K562 (cell line): ENCODE measurements at regions not wholly inside any gene's neighbourhood (a gene's known extent, or its start where the extent isn't known, plus 50 kb on each side); places are given as distances from the start of the nearest gene placed in this dataset.

Experiments used
- ATAC-seq: fragments of 200-7000 bp; cut with Tn5 transposase; 3 replicates; pipeline ENCODE4 v1.9.1; 2020; ENCODE audit warnings: moderate library complexity
- BruUV-seq: library from RNA; stranded (reverse); fragments of 400-500 nt; replicated peaks from 2 replicates; lab custom pipeline; 2021; lab: Mats Ljungman, UMichigan
- CTCF ChIA-PET: fragments of 300-600 bp; formaldehyde crosslinking; extraction: SDS; loops from one replicate; lab custom pipeline; 2021; ENCODE audit warnings: low intra/inter-chr PET ratio; lab: Yijun Ruan, JAX
- POLR2A ChIA-PET: fragments of 300-600, 350-650 bp; sonication (Branson Sonifier 250); formaldehyde crosslinking; extraction: SDS; loops from one replicate; lab custom pipeline; 2021; ENCODE audit warnings: antibody characterized with exemption, inconsistent platforms; lab: Yijun Ruan, JAX
- DNase-seq, 4 experiments: peaks; one replicate each; pipeline versions ENCODE4 v3.0.0 to v3.0.0-alpha.2; 2011 to 2018; ENCODE audit warnings: low spot score in 3 of 4, mixed read lengths in 3 of 4; ENCODE audit errors: extremely low read depth in 1 of 4
- FAIRE-seq: peaks from 2 replicates; lab custom pipeline; 2011; peaks lifted over from hg19 to GRCh38; lab: Jason Lieb, UNC
- H2AFZ ChIP-seq: 2 replicates; pipeline ENCODE4 v1.6.0; 2011; ENCODE audit warnings: low read depth, low read length, control low read depth, inconsistent platforms
- H3K27ac ChIP-seq: fragments of 200-600 bp; 3 replicates; pipeline ENCODE4 v1.8.0; 2011; ENCODE audit warnings: low read depth, mild to moderate bottlenecking, control low read depth, inconsistent platforms, low read length, moderate library complexity, mixed read lengths; ENCODE audit errors: extremely low read depth
- H3K27me3 ChIP-seq, 2 experiments: fragments of 300-600 bp in 1 of 2; 2 replicates in 1 of 2; 3 replicates in 1 of 2; pipeline versions ENCODE4 v1.6.0 to v1.8.0; 2011; ENCODE audit warnings: inconsistent platforms in 2 of 2, low read length in 2 of 2, mild to moderate bottlenecking in 1 of 2, mixed read lengths in 1 of 2, moderate library complexity in 1 of 2; ENCODE audit not compliant: control insufficient read depth in 2 of 2, insufficient read depth in 2 of 2
- H3K36me3 ChIP-seq: fragments of 300-600 bp; 3 replicates; pipeline ENCODE4 v1.8.0; 2011; ENCODE audit warnings: mild to moderate bottlenecking, low read length, inconsistent platforms; ENCODE audit not compliant: control insufficient read depth, insufficient read depth
- H3K4me1 ChIP-seq, 2 experiments: fragments of 200-600 bp in 1 of 2; replicated peaks in 1 of 2; 2 replicates in 1 of 2; 3 replicates in 1 of 2; pipeline versions ENCODE4 v1.5.1 to v1.8.0; 2011; ENCODE audit warnings: inconsistent platforms in 2 of 2, low read length in 2 of 2, mild to moderate bottlenecking in 1 of 2, mixed read lengths in 1 of 2, moderate library complexity in 1 of 2; ENCODE audit not compliant: control insufficient read depth in 2 of 2, insufficient read depth in 2 of 2
- H3K4me2 ChIP-seq: 2 replicates; pipeline ENCODE4 v1.6.1; 2011; ENCODE audit warnings: low read length, control low read depth, inconsistent platforms, mixed read lengths; ENCODE audit not compliant: insufficient read depth
- H3K4me3 ChIP-seq: fragments of 200-600 bp; sonication (generic), shearing (Covaris generic); 2 replicates; pipeline ENCODE4 v1.5.1; 2016; ENCODE audit warnings: control low read depth, inconsistent platforms
- H3K79me2 ChIP-seq: fragments of 200-600 bp; 3 replicates; pipeline ENCODE4 v1.8.0; 2011; ENCODE audit warnings: low read length, inconsistent platforms; ENCODE audit not compliant: control insufficient read depth, insufficient read depth
- H3K9ac ChIP-seq, 2 experiments: 2 replicates each; pipeline versions ENCODE4 v1.6.0 to v1.6.1; 2011; ENCODE audit warnings: low read depth in 2 of 2, low read length in 2 of 2, control low read depth in 1 of 2, inconsistent platforms in 1 of 2, mild to moderate bottlenecking in 1 of 2, mixed read lengths in 1 of 2; ENCODE audit not compliant: insufficient read depth in 1 of 2
- H3K9me1 ChIP-seq: one replicate; pipeline ENCODE4 v1.6.0; 2011; ENCODE audit warnings: inconsistent platforms, mild to moderate bottlenecking, low read length, moderate library complexity; ENCODE audit not compliant: control insufficient read depth, insufficient read depth
- H3K9me3 ChIP-seq: replicated peaks from 2 replicates; pipeline ENCODE4 v1.5.1; 2011; ENCODE audit warnings: low read depth, low read length, inconsistent platforms; ENCODE audit not compliant: control insufficient read depth, insufficient read depth
- H4K20me1 ChIP-seq: replicated peaks from 2 replicates; pipeline ENCODE4 v1.6.1; 2011; ENCODE audit warnings: low read length, inconsistent platforms, mixed read lengths; ENCODE audit not compliant: control insufficient read depth, insufficient read depth
- BRF2 ChIP-seq: IDR thresholded peaks from 3 replicates; pipeline ENCODE4 v1.6.1; 2011; ENCODE audit warnings: borderline replicate concordance, mild to moderate bottlenecking; ENCODE audit not compliant: insufficient read length, insufficient read depth
- E4F1 ChIP-seq: fragments of 250-450 bp; sonication (Bioruptor Pico); IDR thresholded peaks from 2 replicates; pipeline ENCODE4 v1.5.0; 2021; ENCODE audit warnings: mild to moderate bottlenecking, borderline replicate concordance
- EP400 ChIP-seq: fragments of 450-650 bp; IDR thresholded peaks from 2 replicates; pipeline ENCODE4 v1.6.1; 2017; ENCODE audit warnings: antibody characterized with exemption, mild to moderate bottlenecking, moderate library complexity
- IRF9 ChIP-seq: fragments of 450-650 bp; IDR thresholded peaks from 2 replicates; pipeline ENCODE4 v1.6.1; 2016; ENCODE audit warnings: missing biosample characterization, missing genetic modification characterization
- STAT5A ChIP-seq: IDR thresholded peaks from 2 replicates; pipeline ENCODE4 v1.6.1; 2012; ENCODE audit warnings: low read length, inconsistent platforms, borderline replicate concordance
- ZNF280A ChIP-seq: fragments of 450-650 bp; IDR thresholded peaks from 2 replicates; pipeline ENCODE4 v1.6.1; 2018; ENCODE audit warnings: mild to moderate bottlenecking, low read depth; ENCODE audit not compliant: partially characterized antibody
- WGBS: fragments of 100-300 bp; shearing (Covaris generic); methylation state at CpG from one replicate; pipeline ENCODE4 v1.1.6; 2016; ENCODE audit warnings: low coverage, mixed read lengths; ENCODE audit not compliant: insufficient coverage; ENCODE audit errors: missing lambda C conversion rate; 5-methylcytosine and 5-hydroxymethylcytosine counted together
- in situ Hi-C: fragments of 300-500 bp; cut with MboI; formaldehyde crosslinking; loops from 4 replicates; pipeline ENCODE4 v1.15.0; 2018; ENCODE audit warnings: inconsistent platforms, mixed read lengths
- intact Hi-C: fragments of 100-400 bp; cut with micrococcal nuclease; formaldehyde crosslinking; loops from 2 replicates; pipeline ENCODE4 v1.14.2; 2022

- no peak for TF ChIP-seq IRF9
- no peak for TF ChIP-seq BRF2
Observed at GRCh38 chr19:29395734-29396414, 129.9 kb upstream of the VSTM2B start (continued).

- in situ Hi-C loops, result no loop called here
- POLR2A ChIA-PET, result no interaction called here
- H3K9ac ChIP-seq, result no peak overlapping the region
- no peak overlapping the region for H3K4me3 ChIP-seq
- no peak overlapping the region for H3K27ac ChIP-seq
- no peaks in the 10 kb centered on the region; the same call in 1 of the 2 replicates for H4K20me1 ChIP-seq
- TF ChIP-seq E4F1 (CRISPR knock-in tag) (no peak), EP400 (no peak), ZNF280A (no peak), STAT5A (no peak)
- TF ChIP-seq, all 486 proteins: peak for 0
- H2AFZ ChIP-seq, result no peak overlapping the region
- no peaks in the 10 kb centered on the region for H3K9me1 ChIP-seq
- WGBS, result 0% methylated on average over 2 of the region's 2 CpGs
- H3K9me3 ChIP-seq, result no peaks in the 10 kb centered on the region
- no peak for ATAC-seq
- FAIRE-seq, result no peak
- intact Hi-C loops, result no loop called here
- CTCF ChIA-PET, result no interaction called here
- BruUV-seq, result no TSS peak
- H3K4me2 ChIP-seq, result no peak overlapping the region
- H3K79me2 ChIP-seq, result no peaks in the 10 kb centered on the region
- DNase-seq, result no peak
- peaks cover 0 to 21% of the 10 kb centered on the region in 2 experiments; a peak in 3 of 5 replicates for H3K27me3 ChIP-seq
- no peaks in the 10 kb centered on the region for H3K36me3 ChIP-seq
- H3K4me1 ChIP-seq, result no peaks in the 10 kb centered on the region
Observed at GRCh38 chr19:29396925-29397324, 128.9 kb upstream of the VSTM2B start.
